GM18517 (cell line): ENCODE measurements at regions not wholly inside any gene's neighbourhood (a gene's known extent, or its start where the extent isn't known, plus 50 kb on each side); places are given as distances from the start of the nearest gene placed in this dataset.
"Not testable (repeated sequence)": the region's sequence is repeated elsewhere in the genome, so short reads cannot be mapped to it uniquely, and the experiment has no call there.

ENCODE experiments used
- ATAC-seq: cut with Tn5 transposase; IDR thresholded peaks from one replicate; pipeline ENCODE4 v1.9.1; 2021; ENCODE audit warnings: mild to moderate bottlenecking, moderate library complexity; ENCODE audit not compliant: unreplicated experiment

- ATAC-seq: no peak
These were observed 1222.6 kb upstream of the LRRN3 start for GRCh38 chr7:109868215-109868860.

- ATAC-seq: no peak
These were observed 1217.6 kb upstream of the LRRN3 start for GRCh38 chr7:109873296-109873695.

DNA sequence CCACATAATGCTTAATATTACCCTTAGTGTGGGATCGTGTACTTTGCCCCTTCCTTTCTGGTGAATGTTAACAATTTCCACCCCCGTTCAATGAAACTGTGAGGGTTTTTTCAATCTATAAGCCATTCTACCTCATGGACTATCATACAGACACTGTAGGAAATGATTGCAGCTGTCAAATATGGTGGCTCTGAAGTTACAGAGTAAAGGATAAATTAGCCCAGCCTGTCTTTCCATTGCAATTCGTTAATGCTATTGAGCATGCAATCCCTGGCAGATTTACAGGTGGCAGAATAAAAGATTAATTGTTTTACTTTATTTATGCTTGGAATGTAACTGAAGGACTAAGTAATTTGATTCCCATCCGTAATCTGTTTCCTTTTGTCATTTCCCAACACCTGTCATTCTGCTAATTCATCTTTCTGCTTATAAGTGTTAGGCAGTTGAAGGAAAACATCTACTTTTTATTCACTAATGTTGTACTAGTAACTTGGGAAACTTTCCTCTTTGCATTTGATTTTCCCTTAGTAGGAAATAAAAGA, 1211.6 kb upstream of the LRRN3 start:
- ATAC-seq: no peak

- no peak for ATAC-seq
These were observed 1200.3 kb upstream of the LRRN3 start for GRCh38 chr7:109890622-109891021.

- no peak for ATAC-seq
These were observed 1197.7 kb upstream of the LRRN3 start for GRCh38 chr7:109893231-109893630.

DNA sequence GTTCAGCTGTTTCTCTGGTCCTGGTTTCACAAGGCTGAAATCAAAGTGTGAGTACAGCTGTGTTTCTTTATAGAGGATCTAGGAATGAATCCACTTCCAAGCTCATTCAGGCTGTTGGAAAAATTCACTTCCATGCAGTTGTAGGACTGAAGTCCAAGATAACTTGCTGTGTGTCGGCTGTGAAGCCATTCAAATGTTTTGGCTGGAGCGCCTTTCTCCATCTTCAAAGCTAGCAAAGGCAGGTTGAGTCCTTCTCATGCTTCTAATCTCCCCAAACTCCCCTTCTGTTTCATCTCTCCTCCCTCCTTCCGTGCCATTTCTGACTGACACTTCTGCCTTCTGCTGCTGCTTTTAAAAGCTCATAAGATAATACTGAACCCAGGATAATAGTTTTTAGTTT, 1195.4 kb upstream of the LRRN3 start:
- no peak for ATAC-seq

DNA sequence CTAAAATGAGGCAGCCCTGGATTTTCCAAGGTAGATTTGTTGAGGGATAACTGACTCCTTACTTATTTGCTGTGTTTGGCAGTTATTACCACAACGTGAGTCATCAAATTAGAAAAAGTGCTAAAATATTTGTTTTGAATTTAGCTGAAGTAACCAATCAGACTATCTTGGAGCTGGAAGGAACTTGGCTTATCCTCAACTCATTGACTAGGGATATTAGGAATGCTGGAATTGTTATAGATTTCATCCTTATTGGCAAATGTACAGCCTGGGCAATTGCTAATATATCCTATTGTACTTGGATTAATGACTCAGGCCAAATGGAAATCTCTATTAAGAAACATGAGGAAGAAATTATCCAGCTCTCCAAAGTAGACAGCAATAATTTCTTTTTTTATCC, 1189.0 kb upstream of the LRRN3 start:
- no peak for ATAC-seq

DNA sequence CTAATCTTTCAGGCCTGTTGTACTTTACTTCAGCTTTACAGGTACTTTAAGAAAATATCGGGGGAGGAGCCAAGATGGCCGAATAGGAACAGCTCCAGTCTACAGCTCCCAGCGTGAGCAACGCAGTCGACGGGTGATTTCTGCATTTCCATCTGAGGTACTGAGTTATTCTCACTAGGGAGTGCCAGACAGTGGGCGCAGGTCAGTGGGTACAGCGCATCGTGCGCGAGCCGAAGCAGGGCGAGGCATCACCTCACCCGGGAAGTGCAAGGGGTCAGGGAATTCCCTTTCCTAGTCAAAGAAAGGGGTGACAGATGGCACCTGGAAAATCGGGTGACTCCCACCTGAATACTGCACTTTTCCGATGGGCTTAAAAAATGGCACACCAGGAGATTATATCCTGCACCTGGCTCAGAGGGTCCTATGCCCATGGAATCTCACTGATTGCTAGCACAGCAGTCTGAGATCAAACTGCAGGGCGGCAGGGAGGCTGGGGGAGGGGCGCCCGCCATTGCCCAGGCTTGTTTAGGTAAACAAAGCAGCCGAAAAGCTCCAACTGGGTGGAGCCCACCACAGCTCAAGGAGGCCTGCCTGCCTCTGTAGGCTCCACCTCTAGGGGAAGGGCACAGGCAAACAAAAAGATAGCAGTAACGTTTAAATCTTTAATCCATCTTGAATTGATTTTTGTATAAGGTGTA, 1185.4 kb upstream of the LRRN3 start:
- not testable (repeated sequence) for ATAC-seq

DNA sequence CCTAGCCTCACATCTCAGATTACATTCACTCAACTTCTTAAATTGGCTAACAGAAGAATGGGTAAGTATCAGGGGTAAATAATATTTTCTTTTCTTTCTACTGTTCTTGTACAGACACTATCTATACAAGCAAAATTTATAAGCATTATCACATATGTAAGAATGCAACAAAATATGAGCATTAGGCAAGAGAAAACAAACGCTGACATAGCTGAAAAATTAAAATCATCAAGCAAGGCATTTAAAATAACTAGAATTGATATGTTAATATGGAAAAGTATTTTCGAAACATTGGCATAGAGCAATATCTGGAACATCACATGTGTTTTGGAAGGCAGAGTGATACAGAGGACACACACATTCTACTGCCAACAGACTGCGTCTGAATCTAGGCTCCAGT, 1175.3 kb upstream of the LRRN3 start:
- ATAC-seq: no peak

DNA sequence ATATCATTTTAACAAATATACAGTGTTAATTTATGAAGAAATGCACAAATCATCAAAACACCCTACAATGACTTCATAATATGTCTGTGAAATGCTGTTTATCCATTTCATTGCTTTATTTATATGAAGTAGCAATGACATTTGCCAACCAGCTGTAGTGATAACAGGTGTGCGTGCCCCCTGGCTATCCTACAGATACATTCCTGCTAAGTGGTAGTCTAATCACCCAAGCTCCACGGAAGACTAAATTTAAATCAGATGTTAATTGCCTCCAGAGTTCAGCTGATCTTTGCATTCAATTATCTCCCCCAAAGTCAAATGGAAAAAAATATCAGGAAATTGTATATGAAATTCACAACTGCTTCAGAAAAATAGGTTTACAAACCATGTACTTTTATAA, 1164.2 kb upstream of the LRRN3 start:
- no peak for ATAC-seq

DNA sequence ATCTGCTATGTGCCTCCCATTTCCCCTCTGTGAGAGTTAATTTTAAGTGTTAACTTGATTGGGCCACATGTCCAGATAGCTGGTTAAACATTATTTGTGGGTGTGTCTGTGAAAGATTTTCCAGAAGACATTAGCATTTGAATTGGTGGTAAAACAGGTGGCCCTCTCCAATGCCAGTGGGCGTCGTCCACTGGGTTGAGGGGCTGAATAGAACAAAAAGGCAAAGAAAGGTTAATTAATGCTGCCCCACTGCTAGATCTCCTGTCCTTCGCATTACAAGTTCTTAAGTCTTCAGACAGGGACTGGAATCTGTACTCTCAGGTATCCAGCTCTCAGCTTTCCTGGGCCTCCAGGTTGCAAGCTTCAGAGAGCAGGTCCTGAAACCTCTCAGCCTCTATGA, 1160.9 kb upstream of the LRRN3 start:
- ATAC-seq: no peak

- ATAC-seq: no peak
These were observed 1151.7 kb upstream of the LRRN3 start for GRCh38 chr7:109939207-109939606.

DNA sequence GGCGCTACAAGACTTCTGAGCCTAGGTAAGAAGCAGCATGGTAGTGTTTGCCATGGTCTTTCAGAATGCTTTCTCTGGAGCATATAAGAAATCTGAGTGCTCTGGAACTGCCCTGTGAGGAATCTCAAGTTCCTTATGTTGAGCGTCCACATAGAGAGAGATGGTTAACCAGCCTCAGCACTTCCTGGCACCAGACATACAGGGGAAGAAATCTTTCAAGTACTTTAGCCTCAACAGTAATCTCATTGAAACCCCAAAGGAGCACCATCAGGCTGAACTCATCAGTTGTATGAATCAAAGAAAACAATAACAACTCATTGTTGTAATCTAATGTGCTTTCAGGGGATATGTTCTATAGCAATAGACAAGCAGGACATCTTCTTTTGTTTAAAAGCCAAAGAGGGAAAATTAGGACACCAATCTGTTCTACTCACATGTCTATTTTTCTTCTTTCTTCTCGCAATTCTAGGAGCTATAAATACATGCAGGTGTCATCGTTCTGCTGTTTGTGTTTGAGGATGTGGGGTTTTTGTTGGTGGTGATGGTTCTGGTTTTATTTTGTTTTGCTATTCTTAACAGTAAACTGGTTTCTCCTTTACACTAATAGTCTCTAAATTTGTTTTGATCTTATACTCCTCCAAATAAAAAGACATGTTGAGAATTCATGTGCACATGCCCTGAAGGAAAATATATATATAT, 1145.0 kb upstream of the LRRN3 start:
- ATAC-seq: no peak

- ATAC-seq: no peak
These were observed 1140.7 kb upstream of the LRRN3 start for GRCh38 chr7:109950256-109950655.

DNA sequence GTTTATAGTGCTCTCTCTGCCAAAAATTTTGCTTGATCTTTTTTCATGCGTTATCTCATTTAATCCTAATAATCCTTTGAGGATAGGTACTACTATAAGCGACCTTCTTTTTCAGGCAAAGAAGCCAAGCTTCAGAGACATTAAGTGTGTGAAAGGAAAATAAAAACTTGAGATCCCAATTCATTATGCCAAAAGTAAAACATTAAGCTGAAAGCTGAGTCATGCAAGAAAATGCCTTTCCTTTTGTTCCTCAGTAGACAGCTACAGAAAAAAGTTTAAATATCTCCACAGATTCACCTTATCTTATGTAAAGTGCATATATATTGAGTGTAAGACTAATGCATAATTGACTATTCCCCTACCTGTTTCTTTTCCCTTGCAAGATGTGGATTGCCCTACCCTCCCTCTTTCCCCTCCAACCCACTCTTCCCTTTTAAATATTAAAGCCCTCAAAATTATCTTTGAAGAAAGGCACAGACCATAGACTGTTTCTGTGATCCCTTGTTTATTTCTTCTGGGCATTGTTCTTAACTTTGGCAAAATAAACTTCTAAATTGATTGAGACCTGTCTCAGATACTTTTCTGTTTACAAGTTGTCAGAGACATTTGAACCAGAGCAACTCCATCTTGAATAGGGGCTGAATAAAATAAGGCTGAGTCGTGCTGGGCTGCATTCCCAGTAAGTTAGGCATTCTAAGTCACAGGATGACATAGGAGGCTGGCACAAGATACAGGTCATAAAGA, 1139.9 kb upstream of the LRRN3 start:
- no peak for ATAC-seq

- no peak for ATAC-seq
These were observed 1139.4 kb upstream of the LRRN3 start for GRCh38 chr7:109951565-109951928.

GRCh38 chr7:109955986-109956385, 1134.9 kb upstream of the LRRN3 start:
- ATAC-seq: no peak

DNA sequence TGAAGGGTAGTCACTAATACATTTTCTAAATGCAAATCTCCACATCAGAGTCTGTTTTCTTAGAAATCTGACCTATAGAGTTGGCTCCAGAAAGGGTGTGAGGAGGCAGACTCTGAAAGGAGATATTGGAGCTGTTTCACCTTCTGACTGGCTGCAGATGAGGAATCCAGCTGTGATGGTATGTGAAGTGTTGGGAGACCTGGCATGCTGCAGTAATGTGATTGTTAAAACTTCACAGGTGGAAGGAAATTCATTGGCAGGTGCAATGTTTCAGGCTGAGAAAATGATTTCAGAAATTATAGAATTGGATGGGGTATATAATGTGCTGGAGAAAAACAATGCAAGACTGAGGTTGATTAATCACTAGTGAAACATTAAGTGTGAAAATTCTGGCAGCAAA, 1134.0 kb upstream of the LRRN3 start:
- no peak for ATAC-seq

DNA sequence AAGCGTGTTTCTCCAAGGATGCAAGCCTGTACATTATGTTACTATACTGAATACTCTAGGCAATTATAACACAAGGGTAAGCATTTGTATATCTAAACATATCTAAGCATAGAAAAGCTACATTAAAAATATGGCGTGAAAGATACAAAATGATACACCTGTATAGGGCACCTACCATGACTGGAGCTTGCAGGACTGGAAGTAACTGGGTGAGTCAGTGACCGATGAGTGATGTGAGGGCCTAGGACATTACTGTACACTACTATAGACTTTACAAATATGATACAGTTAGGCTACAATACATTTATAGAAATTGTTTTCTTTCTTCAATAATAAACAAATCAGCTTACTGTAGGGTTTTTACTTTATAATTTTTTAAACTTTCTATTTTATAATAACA, 1127.2 kb upstream of the LRRN3 start:
- ATAC-seq: no peak

DNA sequence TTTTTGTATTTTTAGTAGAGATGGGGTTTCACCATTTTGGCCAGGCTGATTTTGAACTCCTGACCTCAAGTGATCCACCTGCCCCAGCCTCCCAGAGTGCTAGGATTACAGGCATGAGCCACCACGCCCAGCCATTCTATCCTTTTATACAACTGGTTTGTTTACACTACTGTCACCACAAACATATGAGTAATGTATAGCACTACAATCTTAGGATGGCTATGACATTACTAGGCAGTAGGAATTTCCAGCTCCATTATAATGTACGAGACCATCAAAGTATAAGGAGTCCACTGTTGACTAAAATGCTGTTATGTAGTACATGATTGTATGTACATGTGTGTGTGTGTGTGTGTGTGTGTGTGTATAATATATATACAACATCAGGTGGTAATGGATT, 1126.1 kb upstream of the LRRN3 start:
- ATAC-seq: no peak

DNA sequence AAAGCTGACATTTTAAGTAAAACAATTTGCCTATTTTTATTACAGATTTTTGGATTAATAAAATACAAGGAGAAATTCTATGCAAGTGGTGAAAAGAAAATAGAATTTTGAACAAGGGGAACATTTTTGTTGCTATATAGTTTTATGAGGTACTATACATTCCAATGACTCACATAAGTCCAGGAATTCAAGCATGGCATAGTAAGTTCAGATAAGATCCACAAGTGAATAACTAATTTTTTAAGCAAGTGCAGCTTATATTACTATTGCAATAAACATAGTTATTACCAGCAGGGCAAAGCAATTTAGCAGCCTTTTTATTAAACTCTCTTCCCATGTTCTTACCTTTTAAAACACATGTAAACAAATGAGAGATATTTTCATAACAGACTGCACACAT, 1123.5 kb upstream of the LRRN3 start:
- ATAC-seq: no peak
